DND-41 (cell line): ENCODE measurements at regions not wholly inside any gene's neighbourhood (a gene's known extent, or its start where the extent isn't known, plus 50 kb on each side); places are given as distances from the start of the nearest gene placed in this dataset.

Experiments used
- ATAC-seq: fragments of 200-7000 bp; cut with Tn5 transposase; 3 replicates; pipeline ENCODE4 v1.9.1; 2021; ENCODE audit warnings: low read depth; ENCODE audit not compliant: insufficient read depth
- DNase-seq: peaks from one replicate; pipeline ENCODE4 v3.0.0-alpha.2; 2020
- H2AFZ ChIP-seq: 2 replicates; pipeline ENCODE4 v1.6.0; 2012; ENCODE audit warnings: low read depth, low read length
- H3K27ac ChIP-seq: 2 replicates; pipeline ENCODE4 v1.5.1; 2012; ENCODE audit warnings: low read length, inconsistent platforms
- H3K27me3 ChIP-seq: fragments of 200-600 bp; sonication (generic); 2 replicates; pipeline ENCODE4 v1.6.0; 2012; ENCODE audit warnings: low read length, mild to moderate bottlenecking, inconsistent platforms; ENCODE audit not compliant: insufficient read depth, poor library complexity
- H3K36me3 ChIP-seq: 2 replicates; pipeline ENCODE4 v1.5.1; 2012; ENCODE audit warnings: low read length, inconsistent platforms; ENCODE audit not compliant: insufficient read depth
- H3K4me1 ChIP-seq: 2 replicates; pipeline ENCODE4 v1.5.1; 2012; ENCODE audit warnings: mild to moderate bottlenecking, low read length; ENCODE audit not compliant: insufficient read depth
- H3K4me2 ChIP-seq: 2 replicates; pipeline ENCODE4 v1.6.0; 2012; ENCODE audit warnings: mild to moderate bottlenecking, moderate library complexity, low read length, inconsistent platforms; ENCODE audit not compliant: insufficient read depth
- H3K4me3 ChIP-seq, 2 experiments: fragments of 200-600 bp in 1 of 2; shearing (Covaris generic) in 1 of 2; 2 replicates each; pipeline ENCODE4 v1.5.1; 2012 to 2016; ENCODE audit warnings: inconsistent platforms in 2 of 2, low read length in 2 of 2, mild to moderate bottlenecking in 2 of 2, low read depth in 1 of 2, moderate library complexity in 1 of 2
- H3K79me2 ChIP-seq: 2 replicates; pipeline ENCODE4 v1.6.0; 2012; ENCODE audit warnings: low read length, inconsistent platforms; ENCODE audit not compliant: insufficient read depth
- H3K9ac ChIP-seq: 2 replicates; pipeline ENCODE4 v1.6.0; 2012; ENCODE audit warnings: low read depth, mild to moderate bottlenecking, inconsistent platforms, low read length, moderate library complexity
- H3K9me3 ChIP-seq: 2 replicates; pipeline ENCODE4 v1.5.1; 2012; ENCODE audit warnings: low read length, moderate library complexity, mild to moderate bottlenecking, inconsistent platforms; ENCODE audit not compliant: insufficient read depth, severe bottlenecking
- H4K20me1 ChIP-seq: 2 replicates; pipeline ENCODE4 v1.6.0; 2012; ENCODE audit warnings: low read length; ENCODE audit not compliant: insufficient read depth
- EZH2 ChIP-seq: IDR thresholded peaks from 3 replicates; pipeline ENCODE4 v1.6.1; 2012; ENCODE audit warnings: borderline replicate concordance, low read depth, mild to moderate bottlenecking, moderate library complexity, low read length, inconsistent platforms; ENCODE audit not compliant: severe bottlenecking
- TF ChIP-seq, protein P1 (sequence below): IDR thresholded peaks from 2 replicates; pipeline ENCODE4 v1.5.1; 2012; ENCODE audit warnings: borderline replicate concordance, low read length, moderate library complexity, mild to moderate bottlenecking; ENCODE audit not compliant: poor library complexity, severe bottlenecking; ENCODE audit errors: extremely low read depth

DNA sequence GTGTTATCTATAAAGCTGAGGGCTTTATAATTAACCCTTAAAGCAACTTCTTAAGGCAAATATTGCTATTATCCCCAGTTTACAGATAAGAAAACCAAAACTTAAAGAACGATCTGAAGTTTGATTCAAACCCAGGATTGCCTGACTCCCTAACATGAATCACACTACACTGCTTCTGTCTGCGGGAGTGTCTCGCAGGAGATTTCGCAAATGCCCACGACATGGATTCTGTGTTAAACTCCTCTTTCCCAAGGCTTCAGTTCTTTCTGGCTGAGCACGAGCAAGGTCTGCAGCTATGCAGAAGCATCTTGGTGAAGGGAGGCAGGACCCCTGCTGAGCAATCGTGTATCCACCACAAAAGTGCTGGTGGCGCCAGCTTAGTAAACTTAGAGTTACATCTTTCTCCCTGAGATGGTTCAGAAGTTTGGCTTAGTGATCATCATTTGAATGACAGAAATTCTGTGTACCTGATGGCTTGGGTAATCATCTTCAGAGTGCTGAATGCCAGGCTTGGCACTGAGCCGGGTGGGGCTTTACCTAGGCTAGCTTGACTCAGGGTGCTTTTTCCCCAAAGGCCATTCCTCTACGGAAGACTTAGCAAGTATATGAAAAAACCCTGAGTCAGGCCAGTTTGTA, 81.4 kb upstream of the PIK3R1 start:
- ATAC-seq (no peak), DNase-seq (no peak)
- Histone ChIP-seq H3K9me3 (no peaks in the 10 kb centered on the region), H3K4me3 (no peak overlapping the region), H3K9ac (no peak overlapping the region), H3K79me2 (no peaks in the 10 kb centered on the region), H2AFZ (no peak overlapping the region), H3K4me1 (no peaks in the 10 kb centered on the region), H4K20me1 (no peaks in the 10 kb centered on the region), H3K4me2 (no peak overlapping the region), H3K27me3 (no peaks in the 10 kb centered on the region), H3K36me3 (no peaks in the 10 kb centered on the region), H3K27ac (no peak overlapping the region)
- TF ChIP-seq EZH2, result no peak
- TF ChIP-seq, protein P1, sequence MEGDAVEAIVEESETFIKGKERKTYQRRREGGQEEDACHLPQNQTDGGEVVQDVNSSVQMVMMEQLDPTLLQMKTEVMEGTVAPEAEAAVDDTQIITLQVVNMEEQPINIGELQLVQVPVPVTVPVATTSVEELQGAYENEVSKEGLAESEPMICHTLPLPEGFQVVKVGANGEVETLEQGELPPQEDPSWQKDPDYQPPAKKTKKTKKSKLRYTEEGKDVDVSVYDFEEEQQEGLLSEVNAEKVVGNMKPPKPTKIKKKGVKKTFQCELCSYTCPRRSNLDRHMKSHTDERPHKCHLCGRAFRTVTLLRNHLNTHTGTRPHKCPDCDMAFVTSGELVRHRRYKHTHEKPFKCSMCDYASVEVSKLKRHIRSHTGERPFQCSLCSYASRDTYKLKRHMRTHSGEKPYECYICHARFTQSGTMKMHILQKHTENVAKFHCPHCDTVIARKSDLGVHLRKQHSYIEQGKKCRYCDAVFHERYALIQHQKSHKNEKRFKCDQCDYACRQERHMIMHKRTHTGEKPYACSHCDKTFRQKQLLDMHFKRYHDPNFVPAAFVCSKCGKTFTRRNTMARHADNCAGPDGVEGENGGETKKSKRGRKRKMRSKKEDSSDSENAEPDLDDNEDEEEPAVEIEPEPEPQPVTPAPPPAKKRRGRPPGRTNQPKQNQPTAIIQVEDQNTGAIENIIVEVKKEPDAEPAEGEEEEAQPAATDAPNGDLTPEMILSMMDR, result no peak

DNA sequence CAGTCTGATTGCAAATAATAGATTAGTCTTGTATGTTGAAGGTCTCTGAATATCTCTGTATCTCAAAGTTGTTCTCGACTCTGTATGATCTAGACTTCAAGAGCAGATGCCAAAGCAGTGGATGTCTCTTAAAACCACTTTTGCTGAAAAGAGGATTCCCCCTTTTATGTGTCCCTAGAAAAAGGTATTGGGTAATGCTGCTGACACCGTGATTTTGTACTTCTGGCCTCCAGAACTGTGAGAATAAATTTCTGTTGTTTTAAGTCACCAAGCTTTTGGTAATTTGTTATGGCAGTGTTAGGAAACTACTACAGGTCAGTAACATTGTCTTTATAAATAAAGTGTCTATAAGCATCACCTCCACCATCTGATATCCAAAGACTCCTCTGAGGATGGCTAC, 85.3 kb upstream of the PIK3R1 start:
- Histone ChIP-seq H3K4me2 (no peak overlapping the region), H3K27me3 (no peaks in the 10 kb centered on the region), H3K4me3 (no peak overlapping the region), H3K27ac (no peak overlapping the region), H2AFZ (no peak overlapping the region), H3K36me3 (no peaks in the 10 kb centered on the region), H3K79me2 (no peaks in the 10 kb centered on the region), H4K20me1 (no peaks in the 10 kb centered on the region), H3K9me3 (no peaks in the 10 kb centered on the region), H3K4me1 (no peaks in the 10 kb centered on the region), H3K9ac (no peak overlapping the region)
- TF ChIP-seq, protein P1, result no peak
- no peak for TF ChIP-seq EZH2
- DNase-seq (no peak), ATAC-seq (no peak)

DNA sequence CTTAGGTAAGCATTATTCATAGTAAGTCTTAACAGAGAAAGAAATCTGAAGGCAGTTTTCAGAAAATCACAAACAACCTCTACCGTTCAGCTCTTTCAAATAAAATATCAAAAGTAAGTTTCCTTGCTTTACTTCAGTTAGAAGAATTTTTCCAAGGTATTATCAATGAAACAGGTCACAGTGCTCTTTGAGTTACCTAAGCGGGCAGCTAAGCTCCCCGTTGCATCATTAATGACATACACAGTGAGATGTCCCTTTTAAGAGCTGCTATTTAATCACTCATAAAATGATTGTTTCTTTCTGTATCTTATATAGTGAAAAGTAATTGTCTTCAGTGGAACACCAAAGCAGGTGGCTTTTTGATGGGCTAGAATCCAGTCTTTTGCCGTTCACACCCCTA, 86.2 kb upstream of the PIK3R1 start:
- Histone ChIP-seq H2AFZ (no peak overlapping the region), H3K4me3 (no peak overlapping the region), H4K20me1 (no peaks in the 10 kb centered on the region), H3K9ac (no peak overlapping the region), H3K27me3 (no peaks in the 10 kb centered on the region), H3K4me2 (no peak overlapping the region), H3K79me2 (no peaks in the 10 kb centered on the region), H3K4me1 (no peaks in the 10 kb centered on the region), H3K27ac (no peak overlapping the region), H3K36me3 (no peaks in the 10 kb centered on the region), H3K9me3 (no peaks in the 10 kb centered on the region)
- no peak for DNase-seq
- TF ChIP-seq, protein P1, result no peak
- TF ChIP-seq EZH2, result no peak
- no peak for ATAC-seq
